ENCODE measurements at regions not wholly inside any gene's neighbourhood (a gene's known extent, or its start where the extent isn't known, plus 50 kb on each side); places are given as distances from the start of the nearest gene placed in this dataset.
"Not testable (repeated sequence)": the region's sequence is repeated elsewhere in the genome, so short reads cannot be mapped to it uniquely, and the experiment has no call there.

DNA sequence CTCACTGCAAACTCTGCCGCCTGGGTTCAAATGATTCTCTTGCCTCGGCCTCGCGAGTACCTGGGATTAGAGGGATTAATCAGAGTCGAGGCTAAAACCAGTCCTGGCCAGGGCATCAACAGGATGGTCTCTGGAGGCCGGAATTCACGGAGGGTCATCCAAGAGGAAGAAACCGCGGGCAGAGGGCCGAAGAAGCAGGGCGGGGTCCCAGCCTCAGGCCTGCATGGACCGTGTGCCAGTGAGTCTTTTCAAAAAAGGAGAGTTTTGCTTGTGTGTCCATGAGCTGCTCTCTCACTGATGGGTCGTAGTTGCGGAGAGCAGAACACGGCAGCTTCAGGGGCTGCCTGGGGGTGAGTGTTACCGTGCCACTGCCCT, 295.1 kb upstream of the ZNF337 start:
- DNase-seq = no peak
- no peak overlapping the region for H3K4me2 ChIP-seq (ENCODE audit: low read length)
- H3K36me3 ChIP-seq (ENCODE audit: control insufficient read depth in 1 of 2, insufficient read depth in 2 of 2, low read length in 2 of 2) = no peaks in the 10 kb centered on the region
- no CpG with 5 or more reads among the region's 16 CpGs for WGBS (ENCODE audit: extremely low coverage, insufficient coverage, insufficient read length)
- no peak overlapping the region for H2BK5ac ChIP-seq (ENCODE audit: low read depth, low read length, poor library complexity)
- no peak overlapping the region for H3K14ac ChIP-seq (ENCODE audit: low read length)
- no peak overlapping the region for H2AK5ac ChIP-seq (ENCODE audit: low read length)
- H3K27ac ChIP-seq (ENCODE audit: low read depth, low read length) = no peak overlapping the region
- H4K8ac ChIP-seq (ENCODE audit: low read depth, low read length) = no peak overlapping the region
- peaks cover 2% of the 10 kb centered on the region for H3K9me3 ChIP-seq (ENCODE audit: insufficient read depth, low read depth, low read length)
- no peaks in the 10 kb centered on the region for H3K4me1 ChIP-seq (ENCODE audit: control insufficient read depth in 1 of 2, insufficient read depth in 2 of 2, low read length in 2 of 2)
- no peak overlapping the region for H2BK12ac ChIP-seq (ENCODE audit: low read length)
- H2BK120ac ChIP-seq (ENCODE audit: insufficient read depth, low read length, poor library complexity) = no peak overlapping the region
- no peak overlapping the region for H4K12ac ChIP-seq (ENCODE audit: low read depth, low read length)
- peaks cover 1% of the 10 kb centered on the region for H3K27me3 ChIP-seq (ENCODE audit: insufficient read depth, low read length)
- no peak overlapping the region for H3K18ac ChIP-seq (ENCODE audit: low read length)
- no peak overlapping the region for H2AFZ ChIP-seq (ENCODE audit: insufficient read depth, low read length, poor library complexity)
- no peak overlapping the region for H3K23ac ChIP-seq (ENCODE audit: low read length)
- no peak overlapping the region for H3K4ac ChIP-seq (ENCODE audit: low read depth, low read length)
- H4K91ac ChIP-seq (ENCODE audit: low read depth, low read length) = no peak overlapping the region
- no peak overlapping the region for H3K4me3 ChIP-seq (ENCODE audit: low read depth, low read length)
- no peaks in the 10 kb centered on the region for H3K79me1 ChIP-seq (ENCODE audit: low read length)
- no peaks in the 10 kb centered on the region for H3K79me2 ChIP-seq (ENCODE audit: control insufficient read depth, insufficient read depth, low read length, poor library complexity)
- H3K9ac ChIP-seq (ENCODE audit: low read length) = no peak overlapping the region

DNA sequence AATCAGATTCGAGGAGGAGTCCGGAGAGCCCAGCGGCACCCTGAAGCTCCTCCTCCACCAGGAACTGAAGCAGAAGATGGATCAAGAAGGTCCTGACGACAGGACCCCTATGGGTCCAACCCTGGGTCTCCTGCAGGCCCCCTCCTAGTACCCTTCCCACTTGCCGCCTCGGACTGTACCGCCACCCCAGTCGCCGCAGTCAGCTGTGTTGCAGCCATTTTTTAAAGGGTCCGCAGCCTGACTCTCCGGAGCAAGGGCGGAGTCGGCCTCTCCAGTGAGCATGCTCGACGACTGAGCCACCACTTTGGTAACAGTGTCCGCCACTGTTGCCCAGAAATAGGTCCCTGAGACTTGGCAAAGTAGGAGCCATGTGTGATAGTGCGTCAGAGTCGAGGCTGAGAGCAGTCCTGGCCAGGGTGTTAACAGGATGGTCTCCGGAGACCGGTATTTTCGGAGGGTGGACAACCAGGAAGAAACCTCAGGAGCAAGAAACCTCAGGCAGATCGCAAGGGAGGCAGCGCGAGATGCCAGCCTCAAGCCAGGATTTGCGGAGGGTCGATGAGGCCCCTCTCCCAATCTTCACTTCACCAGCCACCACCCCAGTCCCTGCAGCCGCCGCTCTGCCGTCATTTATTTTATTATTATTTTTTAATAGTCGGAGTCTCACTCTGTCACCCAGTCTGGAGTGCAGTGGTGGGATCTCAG, 294.6 kb upstream of the ZNF337 start:
- Histone ChIP-seq H4K8ac (ENCODE audit: low read depth, low read length) (no peak overlapping the region), H3K4ac (ENCODE audit: low read depth, low read length) (no peak overlapping the region), H4K12ac (ENCODE audit: low read depth, low read length) (no peak overlapping the region), H3K23ac (ENCODE audit: low read length) (no peak overlapping the region), H3K9ac (ENCODE audit: low read length) (no peak overlapping the region), H2BK120ac (ENCODE audit: insufficient read depth, low read length, poor library complexity) (no peak overlapping the region), H3K27ac (ENCODE audit: low read depth, low read length) (no peak overlapping the region), H3K14ac (ENCODE audit: low read length) (no peak overlapping the region), H3K4me1 (ENCODE audit: control insufficient read depth in 1 of 2, insufficient read depth in 2 of 2, low read length in 2 of 2) (no peaks in the 10 kb centered on the region), H3K4me2 (ENCODE audit: low read length) (no peak overlapping the region), H3K27me3 (ENCODE audit: insufficient read depth, low read length) (peaks cover 1% of the 10 kb centered on the region), H3K4me3 (ENCODE audit: low read depth, low read length) (no peak overlapping the region), H2AFZ (ENCODE audit: insufficient read depth, low read length, poor library complexity) (no peak overlapping the region), H2BK5ac (ENCODE audit: low read depth, low read length, poor library complexity) (no peak overlapping the region), H3K18ac (ENCODE audit: low read length) (no peak overlapping the region), H2BK12ac (ENCODE audit: low read length) (no peak overlapping the region), H2AK5ac (ENCODE audit: low read length) (no peak overlapping the region), H3K79me1 (ENCODE audit: low read length) (no peaks in the 10 kb centered on the region), H4K91ac (ENCODE audit: low read depth, low read length) (no peak overlapping the region), H3K36me3 (ENCODE audit: control insufficient read depth in 1 of 2, insufficient read depth in 2 of 2, low read length in 2 of 2) (no peaks in the 10 kb centered on the region), H3K9me3 (ENCODE audit: insufficient read depth, low read depth, low read length) (peaks cover 2% of the 10 kb centered on the region), H3K79me2 (ENCODE audit: control insufficient read depth, insufficient read depth, low read length, poor library complexity) (no peaks in the 10 kb centered on the region)
- DNase-seq = no peak
- no CpG with 5 or more reads among the region's 30 CpGs for WGBS (ENCODE audit: extremely low coverage, insufficient coverage, insufficient read length)

DNA sequence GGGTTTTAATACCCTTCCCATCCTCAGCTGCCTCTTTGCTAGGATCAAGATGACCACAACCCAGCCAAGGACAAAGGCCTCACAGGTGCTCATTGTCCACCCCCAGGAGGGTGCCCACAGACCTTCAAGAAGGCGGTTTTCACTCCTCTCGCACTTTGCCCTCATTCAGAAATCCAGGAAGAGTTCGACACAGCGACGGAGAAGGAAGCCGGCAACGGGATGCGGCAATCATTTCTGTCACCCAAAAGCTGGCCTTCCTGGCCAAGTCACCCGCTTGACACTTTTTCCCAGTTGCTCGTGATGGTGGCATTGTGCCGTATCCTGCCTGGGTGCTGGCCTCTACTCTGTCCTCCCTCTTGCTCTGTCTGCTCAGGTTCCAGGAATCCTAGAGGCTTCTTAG, 293.0 kb upstream of the ZNF337 start:
- H2BK120ac ChIP-seq (ENCODE audit: insufficient read depth, low read length, poor library complexity); H3K79me1 ChIP-seq (ENCODE audit: low read length); H3K27me3 ChIP-seq (ENCODE audit: insufficient read depth, low read length); H3K18ac ChIP-seq (ENCODE audit: low read length); H4K91ac ChIP-seq (ENCODE audit: low read depth, low read length); H3K27ac ChIP-seq (ENCODE audit: low read depth, low read length); H2AK5ac ChIP-seq (ENCODE audit: low read length); H2BK12ac ChIP-seq (ENCODE audit: low read length); H2BK5ac ChIP-seq (ENCODE audit: low read depth, low read length, poor library complexity); H3K79me2 ChIP-seq (ENCODE audit: control insufficient read depth, insufficient read depth, low read length, poor library complexity); H3K4me2 ChIP-seq (ENCODE audit: low read length); H2AFZ ChIP-seq (ENCODE audit: insufficient read depth, low read length, poor library complexity); H3K9ac ChIP-seq (ENCODE audit: low read length); H4K12ac ChIP-seq (ENCODE audit: low read depth, low read length); H3K4me1 ChIP-seq (ENCODE audit: control insufficient read depth in 1 of 2, insufficient read depth in 2 of 2, low read length in 2 of 2); H3K23ac ChIP-seq (ENCODE audit: low read length); H3K4ac ChIP-seq (ENCODE audit: low read depth, low read length); H3K9me3 ChIP-seq (ENCODE audit: insufficient read depth, low read depth, low read length); H3K14ac ChIP-seq (ENCODE audit: low read length); DNase-seq; H3K36me3 ChIP-seq (ENCODE audit: control insufficient read depth in 1 of 2, insufficient read depth in 2 of 2, low read length in 2 of 2); H4K8ac ChIP-seq (ENCODE audit: low read depth, low read length); H3K4me3 ChIP-seq (ENCODE audit: low read depth, low read length): not testable (repeated sequence)
- no CpG with 5 or more reads among the region's 11 CpGs for WGBS (ENCODE audit: extremely low coverage, insufficient coverage, insufficient read length)

DNA sequence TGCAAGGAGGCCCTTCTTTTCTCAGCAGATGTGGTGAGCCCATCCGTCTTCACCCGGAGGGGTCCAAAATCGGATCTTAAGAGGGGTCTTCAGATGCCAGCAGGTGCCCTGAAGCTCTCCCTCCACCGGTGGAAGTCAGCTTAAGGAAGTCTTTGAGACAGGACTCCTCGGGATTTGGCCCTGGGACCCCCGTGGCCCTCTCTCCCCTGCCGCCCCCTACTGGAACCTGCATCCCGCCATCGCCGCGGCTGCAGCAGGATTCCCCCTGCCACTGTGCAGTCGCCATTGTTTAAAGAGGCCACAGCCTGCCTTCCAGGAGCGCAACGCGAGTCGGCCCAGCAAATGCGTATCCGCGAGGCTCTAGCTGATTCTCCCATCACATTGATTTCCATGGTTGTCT, 292.5 kb upstream of the ZNF337 start:
- no peak overlapping the region for H3K27ac ChIP-seq (ENCODE audit: low read depth, low read length)
- no peaks in the 10 kb centered on the region for H3K4me1 ChIP-seq (ENCODE audit: control insufficient read depth in 1 of 2, insufficient read depth in 2 of 2, low read length in 2 of 2)
- no peak for DNase-seq
- H3K4ac ChIP-seq (ENCODE audit: low read depth, low read length) = no peak overlapping the region
- no peak overlapping the region for H3K4me2 ChIP-seq (ENCODE audit: low read length)
- H2AFZ ChIP-seq (ENCODE audit: insufficient read depth, low read length, poor library complexity) = no peak overlapping the region
- no peak overlapping the region for H2AK5ac ChIP-seq (ENCODE audit: low read length)
- H3K36me3 ChIP-seq (ENCODE audit: control insufficient read depth in 1 of 2, insufficient read depth in 2 of 2, low read length in 2 of 2) = no peaks in the 10 kb centered on the region
- no peak overlapping the region for H4K8ac ChIP-seq (ENCODE audit: low read depth, low read length)
- H3K9me3 ChIP-seq (ENCODE audit: insufficient read depth, low read depth, low read length) = peaks cover 4% of the 10 kb centered on the region
- H3K27me3 ChIP-seq (ENCODE audit: insufficient read depth, low read length) = peaks cover 1% of the 10 kb centered on the region
- no peak overlapping the region for H2BK5ac ChIP-seq (ENCODE audit: low read depth, low read length, poor library complexity)
- H3K79me1 ChIP-seq (ENCODE audit: low read length) = no peaks in the 10 kb centered on the region
- WGBS (ENCODE audit: extremely low coverage, insufficient coverage, insufficient read length) = no CpG with 5 or more reads among the region's 19 CpGs
- H3K23ac ChIP-seq (ENCODE audit: low read length) = no peak overlapping the region
- H2BK12ac ChIP-seq (ENCODE audit: low read length) = no peak overlapping the region
- H3K14ac ChIP-seq (ENCODE audit: low read length) = no peak overlapping the region
- no peak overlapping the region for H4K91ac ChIP-seq (ENCODE audit: low read depth, low read length)
- no peak overlapping the region for H3K4me3 ChIP-seq (ENCODE audit: low read depth, low read length)
- H4K12ac ChIP-seq (ENCODE audit: low read depth, low read length) = no peak overlapping the region
- no peak overlapping the region for H3K9ac ChIP-seq (ENCODE audit: low read length)
- no peak overlapping the region for H2BK120ac ChIP-seq (ENCODE audit: insufficient read depth, low read length, poor library complexity)
- H3K18ac ChIP-seq (ENCODE audit: low read length) = no peak overlapping the region
- no peaks in the 10 kb centered on the region for H3K79me2 ChIP-seq (ENCODE audit: control insufficient read depth, insufficient read depth, low read length, poor library complexity)
